A673 (cell line): ENCODE measurements at regions not wholly inside any gene's neighbourhood (a gene's known extent, or its start where the extent isn't known, plus 50 kb on each side); places are given as distances from the start of the nearest gene placed in this dataset.

Experiments used
- EZH2 ChIP-seq: fragments of 200-600 bp; sonication (generic); IDR thresholded peaks from 2 replicates; pipeline ENCODE4 v1.6.1; 2017; ENCODE audit warnings: borderline replicate concordance, low read depth, mild to moderate bottlenecking, mixed read lengths, antibody characterized with exemption, low read length; ENCODE audit not compliant: poor library complexity, severe bottlenecking
- TF ChIP-seq, protein P1 (sequence below): fragments of 300-800, 200-600 bp; sonication (generic); conservative IDR thresholded peaks from 2 replicates; pipeline ENCODE4 v1.5.1; 2017; ENCODE audit warnings: low read depth, mild to moderate bottlenecking, antibody characterized with exemption, low read length, moderate library complexity, mixed read lengths

DNA sequence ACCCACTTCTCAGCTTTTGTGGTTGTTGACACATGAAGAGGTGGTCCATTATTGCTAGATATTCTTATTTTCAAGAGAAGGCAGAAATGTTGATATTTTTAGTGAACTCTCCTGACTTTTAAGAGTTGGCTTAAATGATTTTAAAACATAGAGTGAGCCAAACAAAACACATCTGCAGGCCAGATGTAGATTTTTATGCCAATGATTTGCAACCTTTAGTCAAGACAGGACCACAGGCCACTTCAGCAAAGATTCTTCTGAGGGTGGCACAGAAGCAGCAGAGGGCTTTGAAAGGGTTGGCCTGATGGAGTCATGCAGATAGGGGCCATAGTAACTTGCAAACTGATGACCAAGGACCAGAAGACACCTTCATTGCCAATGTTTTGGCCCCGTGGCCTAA is 276.5 kb upstream of the P2RY1 start:
- TF ChIP-seq, protein P1, sequence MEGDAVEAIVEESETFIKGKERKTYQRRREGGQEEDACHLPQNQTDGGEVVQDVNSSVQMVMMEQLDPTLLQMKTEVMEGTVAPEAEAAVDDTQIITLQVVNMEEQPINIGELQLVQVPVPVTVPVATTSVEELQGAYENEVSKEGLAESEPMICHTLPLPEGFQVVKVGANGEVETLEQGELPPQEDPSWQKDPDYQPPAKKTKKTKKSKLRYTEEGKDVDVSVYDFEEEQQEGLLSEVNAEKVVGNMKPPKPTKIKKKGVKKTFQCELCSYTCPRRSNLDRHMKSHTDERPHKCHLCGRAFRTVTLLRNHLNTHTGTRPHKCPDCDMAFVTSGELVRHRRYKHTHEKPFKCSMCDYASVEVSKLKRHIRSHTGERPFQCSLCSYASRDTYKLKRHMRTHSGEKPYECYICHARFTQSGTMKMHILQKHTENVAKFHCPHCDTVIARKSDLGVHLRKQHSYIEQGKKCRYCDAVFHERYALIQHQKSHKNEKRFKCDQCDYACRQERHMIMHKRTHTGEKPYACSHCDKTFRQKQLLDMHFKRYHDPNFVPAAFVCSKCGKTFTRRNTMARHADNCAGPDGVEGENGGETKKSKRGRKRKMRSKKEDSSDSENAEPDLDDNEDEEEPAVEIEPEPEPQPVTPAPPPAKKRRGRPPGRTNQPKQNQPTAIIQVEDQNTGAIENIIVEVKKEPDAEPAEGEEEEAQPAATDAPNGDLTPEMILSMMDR, result no peak
- no peak for TF ChIP-seq EZH2
